Neural crest cell (in vitro differentiated cells): ENCODE measurements at regions not wholly inside any gene's neighbourhood (a gene's known extent, or its start where the extent isn't known, plus 50 kb on each side); places are given as distances from the start of the nearest gene placed in this dataset.

ENCODE experiments used
- DNase-seq: peaks from one replicate; pipeline ENCODE4 v3.0.0; 2021; ENCODE audit warnings: low read depth, mixed read lengths, low spot score
- H3K27ac Mint-ChIP-seq: one replicate; pipeline ENCODE4 v1.8.0; 2021; ENCODE audit warnings: mild to moderate bottlenecking, mixed read lengths; ENCODE audit not compliant: unreplicated experiment
- H3K27me3 Mint-ChIP-seq: 2 replicates; pipeline ENCODE4 v1.8.0; 2021; ENCODE audit warnings: low read depth, mild to moderate bottlenecking, mixed read lengths
- H3K36me3 Mint-ChIP-seq: 2 replicates; pipeline ENCODE4 v1.8.0; 2021; ENCODE audit warnings: low read depth, mild to moderate bottlenecking, mixed read lengths
- H3K4me1 Mint-ChIP-seq: 2 replicates; pipeline ENCODE4 v1.8.0; 2021; ENCODE audit warnings: mixed read lengths
- H3K4me3 Mint-ChIP-seq: one replicate; pipeline ENCODE4 v1.8.0; 2021; ENCODE audit warnings: mild to moderate bottlenecking, mixed read lengths
- H3K9me3 Mint-ChIP-seq: 2 replicates; pipeline ENCODE4 v1.8.0; 2021; ENCODE audit warnings: mixed read lengths
- CTCF ChIP-seq: fragments of 200-600 bp; sonication (generic); conservative IDR thresholded peaks from 2 replicates; pipeline ENCODE4 v1.5.0; 2021; ENCODE audit warnings: antibody characterized with exemption, mild to moderate bottlenecking

GRCh38 chr5:173709145-173709544 lies 92.7 kb upstream of the BOD1 start:
- no peak overlapping the region for H3K27ac Mint-ChIP-seq
- no peak for DNase-seq

GRCh38 chr5:173709761-173710160 lies 93.3 kb upstream of the BOD1 start:
- no peaks in the 10 kb centered on the region for H3K9me3 Mint-ChIP-seq
- H3K27ac Mint-ChIP-seq = no peak overlapping the region
- H3K27me3 Mint-ChIP-seq = peaks cover 63% of the 10 kb centered on the region
- no peak overlapping the region for H3K4me3 Mint-ChIP-seq
- TF ChIP-seq CTCF = no peak
- H3K36me3 Mint-ChIP-seq = no peaks in the 10 kb centered on the region
- H3K4me1 Mint-ChIP-seq = peaks cover 30% of the 10 kb centered on the region
- peak; percentile 52 for DNase-seq

More at GRCh38 chr5:173709145-173709544, 92.7 kb upstream of the BOD1 start:
- no peak for TF ChIP-seq CTCF
- Mint-ChIP-seq H3K27me3 (peaks cover 61% of the 10 kb centered on the region), H3K9me3 (no peaks in the 10 kb centered on the region), H3K36me3 (no peaks in the 10 kb centered on the region), H3K4me3 (no peak overlapping the region), H3K4me1 (peaks cover 30% of the 10 kb centered on the region)

DNA sequence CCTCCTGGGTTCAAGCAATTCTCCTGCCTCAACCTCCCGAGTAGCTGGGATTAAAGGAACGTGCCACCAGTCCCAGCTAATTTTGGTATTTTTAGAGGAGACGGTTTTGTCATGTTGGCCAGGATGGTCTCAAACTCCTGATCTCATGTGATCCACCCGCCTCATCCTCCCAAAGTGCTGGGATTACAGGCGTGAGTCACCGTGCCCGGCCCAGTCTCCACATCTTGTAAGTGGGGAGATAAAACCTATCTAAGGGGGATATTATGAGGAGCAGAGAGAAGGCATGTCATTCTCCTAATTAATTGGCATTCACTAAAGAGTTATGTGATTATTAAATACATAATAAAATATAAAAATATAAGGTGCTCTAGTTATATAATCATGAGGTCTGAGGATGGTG lies 94.1 kb upstream of the BOD1 start:
- H3K9me3 Mint-ChIP-seq = no peaks in the 10 kb centered on the region
- H3K27me3 Mint-ChIP-seq = peaks cover 70% of the 10 kb centered on the region
- TF ChIP-seq CTCF = no peak
- no peak overlapping the region for H3K4me3 Mint-ChIP-seq
- no peaks in the 10 kb centered on the region for H3K36me3 Mint-ChIP-seq
- no peak for DNase-seq
- no peak overlapping the region for H3K27ac Mint-ChIP-seq
- H3K4me1 Mint-ChIP-seq = peaks cover 24% of the 10 kb centered on the region

- no peak overlapping the region for H3K4me3 Mint-ChIP-seq
- H3K9me3 Mint-ChIP-seq = no peaks in the 10 kb centered on the region
- H3K27ac Mint-ChIP-seq = no peak overlapping the region
- no peak for TF ChIP-seq CTCF
- H3K27me3 Mint-ChIP-seq = peaks cover 79% of the 10 kb centered on the region
- no peak for DNase-seq
- no peaks in the 10 kb centered on the region for H3K36me3 Mint-ChIP-seq
- peaks cover 16% of the 10 kb centered on the region for H3K4me1 Mint-ChIP-seq
Observed at GRCh38 chr5:173711466-173711865, 95.0 kb upstream of the BOD1 start.

- Mint-ChIP-seq H3K27ac (no peak overlapping the region), H3K27me3 (peaks cover 83% of the 10 kb centered on the region), H3K4me1 (peaks cover 15% of the 10 kb centered on the region), H3K36me3 (no peaks in the 10 kb centered on the region), H3K9me3 (no peaks in the 10 kb centered on the region), H3K4me3 (no peak overlapping the region)
- no peak for DNase-seq
- TF ChIP-seq CTCF = no peak
Observed at GRCh38 chr5:173712609-173713175, 96.2 kb upstream of the BOD1 start.
